GM19240 (cell line): ENCODE measurements at regions not wholly inside any gene's neighbourhood (a gene's known extent, or its start where the extent isn't known, plus 50 kb on each side); places are given as distances from the start of the nearest gene placed in this dataset.
"Not testable (repeated sequence)": the region's sequence is repeated elsewhere in the genome, so short reads cannot be mapped to it uniquely, and the experiment has no call there.

Experiments
- DNase-seq: peaks from one replicate; pipeline ENCODE4 v3.0.0; 2011; ENCODE audit warnings: low spot score; ENCODE audit not compliant: insufficient read length

GRCh38 chr5:15103864-15104263 lies 232.3 kb upstream of the ANKH start:
- DNase-seq = no peak

DNA sequence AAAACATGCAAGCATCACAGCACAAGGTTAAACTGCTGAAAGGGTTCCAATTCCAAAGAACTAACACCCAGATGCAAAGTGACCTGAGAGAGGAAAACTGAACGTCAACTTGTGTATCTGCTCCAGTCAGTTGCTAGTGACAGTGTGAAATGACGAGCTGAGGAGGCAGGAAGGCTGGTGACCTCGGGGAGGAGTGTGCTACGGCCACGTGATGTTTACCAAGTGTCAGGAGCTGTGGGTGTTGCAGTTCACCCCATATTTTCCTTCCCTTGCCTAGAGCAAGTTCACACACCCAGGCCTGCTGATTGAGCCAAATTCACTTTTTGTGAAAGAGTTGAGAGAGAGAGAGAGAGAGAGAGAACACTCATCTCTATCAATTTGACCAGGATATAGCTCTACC lies 231.6 kb upstream of the ANKH start:
- DNase-seq = no peak

DNA sequence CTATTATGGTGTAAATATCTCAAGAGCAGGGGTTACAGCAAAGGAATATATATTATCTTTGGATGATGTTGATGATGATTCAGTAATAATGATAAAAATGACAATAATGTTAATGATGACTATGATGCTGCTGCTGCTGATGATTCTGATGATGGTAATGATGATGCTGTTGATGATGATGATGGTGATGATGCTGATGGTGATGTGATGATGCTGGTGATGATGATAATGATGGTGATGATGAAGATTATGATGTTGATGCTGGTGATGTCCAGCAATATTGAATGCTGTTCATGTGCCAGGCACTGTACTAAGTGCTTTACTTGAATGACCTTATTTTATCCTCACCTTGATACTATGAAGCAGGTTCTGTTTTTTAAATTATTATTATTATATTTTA lies 226.0 kb upstream of the ANKH start:
- DNase-seq = no peak

- not testable (repeated sequence) for DNase-seq
Observed at GRCh38 chr5:15096686-15097085, 225.1 kb upstream of the ANKH start.

DNA sequence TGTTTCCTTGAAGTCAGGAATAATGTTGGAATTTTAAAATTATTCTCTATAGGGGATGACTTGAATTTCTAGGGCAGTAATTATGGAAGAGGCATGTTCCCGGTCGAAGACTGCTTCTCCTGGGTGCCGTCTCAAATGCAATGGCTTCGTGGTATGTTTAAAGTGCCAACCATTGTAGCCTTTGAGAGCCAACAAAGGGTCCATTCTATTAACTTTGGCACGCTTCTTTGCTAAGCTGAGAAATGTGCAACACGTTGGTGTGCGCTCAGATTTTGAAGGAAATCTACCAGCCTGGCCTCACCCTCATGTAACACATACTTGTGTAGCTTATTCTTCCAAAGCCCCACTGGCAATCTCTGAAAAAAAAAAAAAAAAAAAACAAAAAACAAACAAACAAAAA lies 221.2 kb upstream of the ANKH start:
- no peak for DNase-seq

GRCh38 chr5:15085671-15086070 lies 214.1 kb upstream of the ANKH start:
- DNase-seq = no peak

GRCh38 chr5:15082096-15082495 lies 210.5 kb upstream of the ANKH start:
- DNase-seq = no peak

GRCh38 chr5:15080219-15080618 lies 208.6 kb upstream of the ANKH start:
- no peak for DNase-seq

DNA sequence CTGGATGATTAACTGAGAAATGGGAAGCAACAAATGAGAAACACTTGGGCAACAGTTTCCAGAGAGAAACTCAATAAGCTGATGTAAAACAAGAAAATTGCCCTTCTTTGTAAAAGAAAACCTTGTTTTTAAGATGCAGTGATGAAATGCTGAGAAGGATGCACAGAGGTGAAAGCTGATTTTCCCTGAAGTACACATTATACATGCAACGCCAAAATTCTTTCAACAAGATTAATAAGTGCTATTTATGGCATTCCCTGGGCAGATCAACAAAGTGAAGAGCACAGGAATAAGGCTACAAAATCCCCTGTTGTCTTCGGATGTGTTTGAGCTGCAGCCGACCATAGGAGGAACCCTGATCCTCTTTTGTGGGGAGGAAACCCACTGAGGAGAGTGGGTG lies 208.0 kb upstream of the ANKH start:
- no peak for DNase-seq

DNA sequence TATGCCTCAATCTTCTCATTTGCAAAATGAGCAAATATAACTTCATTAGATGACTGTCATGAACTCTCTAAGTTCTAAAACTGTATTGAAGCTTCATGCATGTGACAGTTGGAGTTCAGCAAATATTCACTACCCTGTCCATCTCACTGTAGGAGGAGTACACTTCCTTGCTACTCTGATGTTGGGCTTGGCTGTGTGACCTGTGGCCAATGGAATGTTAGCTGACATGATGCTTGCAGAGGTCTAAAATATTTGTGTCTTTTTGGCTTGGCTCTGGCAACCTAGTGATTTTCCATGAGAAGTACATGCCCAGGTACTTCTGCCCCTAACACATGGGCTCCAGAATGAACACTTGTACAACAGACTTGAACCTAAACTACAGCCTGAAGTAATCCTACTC lies 203.1 kb upstream of the ANKH start:
- no peak for DNase-seq

GRCh38 chr5:15073453-15073852 lies 201.9 kb upstream of the ANKH start:
- no peak for DNase-seq

DNA sequence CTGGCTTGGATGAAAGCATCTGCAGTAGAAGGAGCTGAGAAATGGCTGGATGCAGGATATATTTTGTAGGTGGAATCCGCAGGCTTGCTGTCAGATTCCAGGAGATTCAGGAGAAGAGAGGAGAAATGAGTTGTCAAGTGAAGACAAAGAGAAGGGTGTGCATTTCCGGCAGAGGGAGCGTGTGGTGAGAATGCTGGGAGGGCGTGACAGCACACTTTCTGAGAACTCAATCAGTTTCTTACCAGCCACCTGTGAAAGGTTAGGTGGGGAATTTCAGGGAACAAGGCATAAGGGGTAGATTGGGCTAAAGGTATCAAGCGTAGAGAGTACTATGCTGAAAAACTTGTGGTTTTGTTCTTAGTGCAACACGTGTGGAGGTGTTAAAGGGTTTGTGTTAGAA lies 199.3 kb upstream of the ANKH start:
- DNase-seq = no peak

DNA sequence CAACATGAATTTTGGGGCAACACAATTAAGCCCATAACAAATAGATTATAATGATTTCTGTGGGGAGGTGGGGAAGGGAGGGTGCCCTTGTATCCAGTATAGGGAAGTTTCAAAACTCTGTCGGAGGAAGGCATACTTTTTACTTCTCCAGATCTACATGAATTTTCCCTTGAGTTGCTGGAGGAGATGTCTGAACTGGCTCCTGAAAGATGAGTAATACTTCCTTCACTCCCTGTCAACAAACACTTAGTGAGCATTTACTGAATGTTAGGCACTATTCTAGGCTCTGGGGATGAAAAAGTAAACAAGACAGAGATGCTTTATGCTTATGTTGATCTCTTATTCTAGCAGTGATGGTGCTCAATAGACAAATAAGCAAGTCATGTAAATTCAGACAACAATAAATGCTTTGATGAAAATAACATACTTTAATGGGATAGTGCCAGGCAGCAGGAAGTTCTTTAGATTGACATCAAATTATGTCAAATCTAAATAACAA lies 197.9 kb upstream of the ANKH start:
- no peak for DNase-seq

- DNase-seq = no peak
Observed at GRCh38 chr5:15065091-15065490, 193.5 kb upstream of the ANKH start.

DNA sequence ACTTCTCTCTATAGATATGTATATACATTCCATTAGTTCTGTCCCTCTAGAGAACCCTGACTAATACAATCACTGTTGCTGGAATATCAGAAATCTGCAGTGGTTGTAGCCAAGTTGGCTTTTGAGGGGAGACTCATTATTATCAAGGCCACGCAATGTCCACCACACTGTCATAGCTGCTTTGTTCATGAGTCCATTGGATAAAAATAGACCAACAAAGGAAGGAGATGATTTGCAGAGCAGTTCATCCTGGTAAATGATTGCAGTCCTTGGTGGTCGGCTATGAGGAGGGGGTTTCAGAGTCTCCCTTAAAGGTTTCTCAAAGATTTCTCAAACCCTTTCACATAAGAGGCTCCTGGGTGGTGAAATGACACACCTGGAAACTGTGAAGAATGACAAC lies 192.8 kb upstream of the ANKH start:
- DNase-seq = no peak

DNA sequence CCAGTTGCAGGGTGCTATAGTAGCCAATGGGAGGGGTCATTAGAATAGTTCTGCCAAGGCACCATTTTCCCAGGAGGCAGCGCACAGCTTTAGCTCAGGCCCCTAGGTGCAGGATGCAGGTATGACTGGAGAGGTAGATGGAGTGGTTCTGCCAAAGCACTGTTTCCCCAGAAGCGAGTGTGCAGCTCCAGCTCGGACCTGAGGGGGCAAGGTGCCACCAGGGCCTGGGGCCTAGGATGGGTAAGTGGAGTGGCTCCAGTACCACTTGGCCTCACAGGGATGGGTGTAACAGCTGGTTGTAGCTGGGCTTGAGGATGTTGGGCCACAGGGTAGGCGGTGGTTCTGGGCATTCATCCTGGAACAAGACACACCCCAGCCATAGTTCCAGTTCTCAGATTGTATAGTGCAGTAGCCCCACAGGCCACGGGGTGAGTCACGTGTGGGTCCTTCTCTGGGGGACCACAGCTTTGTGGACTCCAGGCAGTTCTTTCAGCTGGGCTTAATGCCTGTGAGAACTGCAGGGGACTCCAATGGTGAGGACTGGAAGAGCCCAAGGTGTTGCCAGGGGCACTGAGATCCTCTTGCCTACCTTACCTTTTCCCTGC lies 185.5 kb upstream of the ANKH start:
- no peak for DNase-seq

DNA sequence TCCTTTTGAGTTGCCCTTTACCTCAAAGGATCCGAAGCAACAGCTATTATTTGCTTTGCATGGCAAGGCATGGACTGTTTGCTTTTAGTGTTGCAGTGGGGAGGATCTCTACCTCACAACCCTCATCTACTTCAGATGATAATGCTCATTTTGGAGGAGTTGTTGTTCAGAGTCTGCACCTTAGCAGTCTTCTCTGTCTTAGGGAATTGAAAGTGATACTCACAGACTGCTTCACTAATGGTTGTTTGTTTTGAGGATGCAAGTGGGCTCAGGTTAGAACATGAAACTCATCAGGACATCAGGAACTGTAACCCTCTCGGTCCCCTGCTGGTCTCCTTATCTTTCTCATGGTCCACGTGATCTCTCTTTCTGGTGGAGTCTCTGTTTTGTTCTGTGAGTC lies 172.9 kb upstream of the ANKH start:
- no peak for DNase-seq

- DNase-seq = no peak
Observed at GRCh38 chr5:15037247-15037908, 165.8 kb upstream of the ANKH start.

GRCh38 chr5:15034379-15034778 lies 162.8 kb upstream of the ANKH start:
- DNase-seq = no peak

GRCh38 chr5:15031180-15031579 lies 159.6 kb upstream of the ANKH start:
- DNase-seq = no peak

GRCh38 chr5:15027764-15028163 lies 156.2 kb upstream of the ANKH start:
- DNase-seq = no peak

DNA sequence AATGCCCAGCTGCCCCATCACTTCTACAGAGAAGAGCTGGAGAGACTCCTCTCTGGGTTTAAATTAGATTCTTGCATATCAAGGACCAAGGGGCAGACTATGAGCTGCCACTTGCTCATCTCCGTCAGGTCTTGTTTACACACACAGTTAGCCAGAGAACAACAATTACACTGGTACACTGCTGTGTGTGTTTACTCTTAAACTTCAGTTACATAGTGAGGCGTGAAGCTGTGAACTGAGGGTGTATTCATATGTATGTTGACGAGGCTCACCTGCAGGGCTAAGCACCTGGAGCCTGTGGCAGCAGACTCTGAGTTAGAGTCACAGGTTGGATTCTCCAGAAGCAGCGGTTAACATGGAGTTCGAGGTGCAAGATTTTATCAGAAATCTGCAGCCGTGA lies 155.4 kb upstream of the ANKH start:
- DNase-seq = no peak
